ENCODE measurements at regions not wholly inside any gene's neighbourhood (a gene's known extent, or its start where the extent isn't known, plus 50 kb on each side); places are given as distances from the start of the nearest gene placed in this dataset.

DNA sequence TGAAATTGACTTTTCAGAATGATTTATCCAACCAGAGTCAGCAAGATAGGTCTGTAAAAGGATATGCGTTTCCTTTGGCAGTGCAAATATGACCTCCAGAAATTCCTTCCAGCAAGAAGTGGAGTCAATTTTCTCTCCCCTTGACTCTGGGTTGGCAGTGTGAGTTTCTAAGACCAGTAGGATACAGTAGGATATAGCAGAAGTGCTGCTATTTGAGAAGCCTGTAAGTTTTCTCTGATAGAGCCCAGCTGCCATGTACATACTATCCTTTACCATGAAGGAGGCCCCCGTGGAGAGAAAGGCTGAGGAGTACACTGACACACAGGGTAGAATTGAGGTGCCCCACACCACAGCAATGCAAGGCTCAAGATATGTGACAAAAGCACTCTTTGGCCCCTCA is 409.1 kb upstream of the PDZRN3 start:
- TF ChIP-seq, protein P1, sequence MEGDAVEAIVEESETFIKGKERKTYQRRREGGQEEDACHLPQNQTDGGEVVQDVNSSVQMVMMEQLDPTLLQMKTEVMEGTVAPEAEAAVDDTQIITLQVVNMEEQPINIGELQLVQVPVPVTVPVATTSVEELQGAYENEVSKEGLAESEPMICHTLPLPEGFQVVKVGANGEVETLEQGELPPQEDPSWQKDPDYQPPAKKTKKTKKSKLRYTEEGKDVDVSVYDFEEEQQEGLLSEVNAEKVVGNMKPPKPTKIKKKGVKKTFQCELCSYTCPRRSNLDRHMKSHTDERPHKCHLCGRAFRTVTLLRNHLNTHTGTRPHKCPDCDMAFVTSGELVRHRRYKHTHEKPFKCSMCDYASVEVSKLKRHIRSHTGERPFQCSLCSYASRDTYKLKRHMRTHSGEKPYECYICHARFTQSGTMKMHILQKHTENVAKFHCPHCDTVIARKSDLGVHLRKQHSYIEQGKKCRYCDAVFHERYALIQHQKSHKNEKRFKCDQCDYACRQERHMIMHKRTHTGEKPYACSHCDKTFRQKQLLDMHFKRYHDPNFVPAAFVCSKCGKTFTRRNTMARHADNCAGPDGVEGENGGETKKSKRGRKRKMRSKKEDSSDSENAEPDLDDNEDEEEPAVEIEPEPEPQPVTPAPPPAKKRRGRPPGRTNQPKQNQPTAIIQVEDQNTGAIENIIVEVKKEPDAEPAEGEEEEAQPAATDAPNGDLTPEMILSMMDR (IDR thresholded peaks at IDR 0.05; ENCODE audit: low read depth, low read length) = no peak
- no peak overlapping the region for H3K4me3 ChIP-seq (ENCODE audit: low read depth, low read length)

DNA sequence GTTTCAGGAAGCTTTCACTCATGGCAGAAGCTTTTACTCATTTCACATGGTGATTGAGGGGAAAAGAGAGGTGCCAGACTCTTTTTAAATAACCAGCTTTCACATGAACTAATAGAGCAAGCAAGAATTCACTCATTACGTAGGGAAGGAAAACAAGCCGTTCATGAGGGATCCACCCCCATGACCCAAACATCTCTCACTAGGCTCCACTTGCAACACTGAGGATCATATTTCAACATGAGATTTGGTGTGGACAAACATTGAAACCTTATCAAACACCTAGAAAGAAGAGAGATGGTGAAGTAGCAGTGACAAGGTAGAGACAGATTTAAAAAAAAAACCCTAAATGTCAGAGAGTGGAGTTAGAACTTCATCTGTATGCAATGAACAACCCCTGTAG is 408.6 kb upstream of the PDZRN3 start:
- no peak overlapping the region for H3K4me3 ChIP-seq (ENCODE audit: low read depth, low read length)
- TF ChIP-seq, protein P1 (IDR thresholded peaks at IDR 0.05; ENCODE audit: low read depth, low read length) = no peak

DNA sequence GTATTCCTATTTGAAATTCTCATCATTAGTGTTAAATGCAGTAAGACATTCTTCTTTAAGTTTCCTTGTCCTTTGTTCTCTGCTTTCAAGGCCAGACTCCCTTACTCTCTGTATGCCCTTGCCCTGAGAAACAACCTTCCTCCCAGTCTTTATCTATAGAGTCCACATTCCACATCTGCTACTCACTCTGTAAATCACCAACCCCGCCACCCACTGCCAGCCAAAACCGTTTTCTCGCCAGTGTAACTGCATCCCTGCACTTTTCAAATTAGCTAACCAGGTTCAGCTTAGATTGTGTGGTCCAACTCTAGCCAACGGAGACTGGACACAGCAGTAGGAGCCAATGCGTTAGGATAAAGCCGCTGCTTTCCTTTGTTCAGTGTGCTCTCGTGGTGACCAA is 402.4 kb upstream of the PDZRN3 start:
- no peak overlapping the region for H3K4me3 ChIP-seq (ENCODE audit: low read depth, low read length)
- TF ChIP-seq, protein P1 (IDR thresholded peaks at IDR 0.05; ENCODE audit: low read depth, low read length) = no peak

DNA sequence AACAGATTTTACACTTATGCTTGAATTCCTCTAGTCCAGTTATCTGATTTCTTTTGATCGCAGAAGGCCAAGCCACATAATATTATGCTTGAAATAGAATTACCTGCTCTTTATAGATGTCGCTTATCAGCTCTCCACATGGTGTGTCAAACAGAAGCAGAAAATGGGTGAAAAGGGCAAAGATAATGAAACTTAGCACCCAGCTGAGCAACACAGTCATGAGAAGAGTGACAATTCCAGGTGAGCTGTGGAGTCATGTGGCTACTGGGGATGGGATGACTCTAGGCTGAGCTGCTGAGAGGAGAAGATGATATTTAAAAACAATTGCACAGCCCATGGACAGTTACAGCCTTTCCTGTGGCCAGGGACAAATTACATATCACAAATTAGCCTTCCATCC is 398.7 kb upstream of the PDZRN3 start:
- TF ChIP-seq, protein P1 (IDR thresholded peaks at IDR 0.05; ENCODE audit: low read depth, low read length) = no peak
- H3K4me3 ChIP-seq (ENCODE audit: low read depth, low read length) = no peak overlapping the region

DNA sequence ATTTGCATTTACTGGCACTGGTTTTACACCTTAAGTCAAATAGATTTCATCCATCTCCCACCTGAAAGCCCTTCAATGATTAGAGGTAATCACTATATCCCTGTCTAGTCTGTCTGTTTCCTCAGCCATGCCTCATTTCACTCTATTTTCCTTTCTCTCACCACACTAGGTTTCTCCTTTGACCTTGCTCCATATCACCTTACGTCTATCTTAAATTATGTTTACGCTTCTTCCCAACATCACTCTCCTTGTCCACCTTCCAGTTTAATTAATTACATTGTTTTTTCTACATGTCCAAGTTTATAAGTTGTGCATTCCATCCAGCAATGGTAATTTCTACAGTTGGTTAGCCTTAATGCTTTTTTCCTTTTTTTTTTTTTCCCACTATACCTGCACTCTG is 396.7 kb upstream of the PDZRN3 start:
- H3K4me3 ChIP-seq (ENCODE audit: low read depth, low read length) = no peak overlapping the region
- TF ChIP-seq, protein P1 (IDR thresholded peaks at IDR 0.05; ENCODE audit: low read depth, low read length) = no peak

DNA sequence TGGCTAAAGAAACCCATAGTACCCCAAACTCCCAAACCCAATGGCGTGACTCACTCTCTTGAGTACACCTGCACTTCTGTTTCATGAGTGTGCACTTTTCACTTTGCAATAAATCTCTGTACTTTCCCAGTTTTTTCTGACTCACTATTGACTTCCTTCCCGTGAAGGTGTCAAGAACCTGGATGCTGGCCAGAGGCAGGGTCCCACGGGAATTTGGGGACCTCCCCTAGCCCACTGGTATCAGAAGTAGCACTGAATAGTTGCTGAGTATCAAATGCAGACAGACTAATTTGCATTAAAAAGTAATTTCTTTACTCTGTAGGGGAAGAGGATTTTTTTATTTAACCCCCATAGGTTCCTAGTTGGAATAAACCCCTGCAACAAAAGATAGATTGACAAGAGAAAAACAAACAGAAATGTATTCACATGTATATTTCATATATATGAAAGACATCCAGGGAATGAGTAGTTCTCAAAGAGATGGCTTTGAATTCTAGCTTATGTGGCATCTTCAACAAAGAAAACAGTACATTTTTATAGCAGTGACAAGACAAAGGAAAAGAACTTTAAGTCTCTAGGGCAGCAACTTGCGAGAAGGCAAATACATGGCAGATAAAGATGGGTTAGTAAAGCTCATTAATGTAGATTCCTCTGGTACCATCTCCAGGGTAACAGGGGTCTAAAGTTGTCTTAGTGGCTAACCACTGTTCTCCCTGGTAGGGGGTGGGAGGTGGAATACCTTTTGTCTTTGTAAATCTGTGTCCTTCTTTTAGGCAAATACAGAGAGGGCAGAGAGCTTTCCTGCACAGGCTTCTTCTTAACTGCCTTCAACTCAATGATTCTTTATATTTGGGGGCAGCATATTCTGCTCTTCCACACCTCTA is 385.5 kb upstream of the PDZRN3 start:
- no peak overlapping the region for H3K4me3 ChIP-seq (ENCODE audit: low read depth, low read length)
- TF ChIP-seq, protein P1 (IDR thresholded peaks at IDR 0.05; ENCODE audit: low read depth, low read length) = no peak

DNA sequence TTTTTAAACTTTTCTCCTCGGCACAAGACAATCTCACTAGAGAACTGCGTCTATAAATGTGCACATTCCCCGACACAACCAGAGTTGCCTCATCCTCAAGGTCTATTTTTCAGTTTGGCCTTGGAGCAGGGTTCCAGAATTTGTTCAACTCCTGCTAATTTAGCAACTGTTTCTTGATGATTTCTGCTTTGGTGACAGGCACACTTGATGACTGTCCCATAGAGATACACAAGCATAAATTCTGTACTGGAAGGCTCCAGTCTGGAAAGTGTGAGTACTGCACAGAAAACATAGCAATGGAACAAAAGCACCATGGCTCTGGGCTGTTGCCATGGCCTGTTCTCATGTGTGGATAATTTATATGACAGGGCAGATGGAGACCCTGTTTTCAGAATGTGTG is 379.6 kb upstream of the PDZRN3 start:
- H3K4me3 ChIP-seq (ENCODE audit: low read depth, low read length) = no peak overlapping the region
- TF ChIP-seq, protein P1 (IDR thresholded peaks at IDR 0.05; ENCODE audit: low read depth, low read length) = no peak

All from WI38 (cell line).